Stomach (tissue), 4 donors: ENCODE measurements at regions not wholly inside any gene's neighbourhood (a gene's known extent, or its start where the extent isn't known, plus 50 kb on each side); places are given as distances from the start of the nearest gene placed in this dataset.

Experiments used
- EP300 ChIP-seq: sonication (generic); formaldehyde crosslinking; IDR thresholded peaks from one replicate; pipeline ENCODE4 v1.6.1; 2017; ENCODE audit warnings: antibody characterized with exemption
- TF ChIP-seq, protein P1 (sequence below), 7 experiments: fragments of 450-650 bp in 4 of 7; fragments of 200-600 bp in 3 of 7; sonication (generic) in 3 of 7; IDR thresholded peaks; one replicate each; pipeline ENCODE4 v1.5.1; 2016 to 2019; ENCODE audit warnings: antibody characterized with exemption in 7 of 7, control low read depth in 2 of 7, mild to moderate bottlenecking in 1 of 7

GRCh38 chr2:3951131-3951954 is 248.0 kb downstream of the DCDC2C start:
- no peak for TF ChIP-seq EP300
- TF ChIP-seq, protein P1, sequence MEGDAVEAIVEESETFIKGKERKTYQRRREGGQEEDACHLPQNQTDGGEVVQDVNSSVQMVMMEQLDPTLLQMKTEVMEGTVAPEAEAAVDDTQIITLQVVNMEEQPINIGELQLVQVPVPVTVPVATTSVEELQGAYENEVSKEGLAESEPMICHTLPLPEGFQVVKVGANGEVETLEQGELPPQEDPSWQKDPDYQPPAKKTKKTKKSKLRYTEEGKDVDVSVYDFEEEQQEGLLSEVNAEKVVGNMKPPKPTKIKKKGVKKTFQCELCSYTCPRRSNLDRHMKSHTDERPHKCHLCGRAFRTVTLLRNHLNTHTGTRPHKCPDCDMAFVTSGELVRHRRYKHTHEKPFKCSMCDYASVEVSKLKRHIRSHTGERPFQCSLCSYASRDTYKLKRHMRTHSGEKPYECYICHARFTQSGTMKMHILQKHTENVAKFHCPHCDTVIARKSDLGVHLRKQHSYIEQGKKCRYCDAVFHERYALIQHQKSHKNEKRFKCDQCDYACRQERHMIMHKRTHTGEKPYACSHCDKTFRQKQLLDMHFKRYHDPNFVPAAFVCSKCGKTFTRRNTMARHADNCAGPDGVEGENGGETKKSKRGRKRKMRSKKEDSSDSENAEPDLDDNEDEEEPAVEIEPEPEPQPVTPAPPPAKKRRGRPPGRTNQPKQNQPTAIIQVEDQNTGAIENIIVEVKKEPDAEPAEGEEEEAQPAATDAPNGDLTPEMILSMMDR (IDR thresholded peaks at IDR 0.05), result no peak
